ENCODE measurements at regions not wholly inside any gene's neighbourhood (a gene's known extent, or its start where the extent isn't known, plus 50 kb on each side); places are given as distances from the start of the nearest gene placed in this dataset.

DNA sequence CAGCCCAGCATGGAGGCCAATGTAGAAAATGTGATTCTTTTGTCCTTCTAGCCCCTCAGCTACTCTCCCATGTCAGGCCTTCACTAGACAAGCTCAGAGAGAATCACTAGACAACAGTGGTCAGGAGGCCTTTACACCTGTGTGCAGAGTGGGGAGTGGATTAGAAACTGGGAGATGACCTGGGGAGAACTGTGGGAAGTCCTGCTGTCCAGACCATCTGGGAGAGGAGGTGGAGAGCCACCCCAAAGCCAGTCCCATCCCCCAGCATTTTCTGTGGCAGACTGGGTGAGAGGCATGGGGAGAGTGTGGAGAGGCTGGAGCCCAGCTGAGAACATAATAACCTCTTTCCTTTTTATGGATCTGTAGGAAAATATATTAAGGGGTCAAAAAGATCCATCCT lies 452.0 kb upstream of the DMAC1 start:
- TF ChIP-seq, protein P1, sequence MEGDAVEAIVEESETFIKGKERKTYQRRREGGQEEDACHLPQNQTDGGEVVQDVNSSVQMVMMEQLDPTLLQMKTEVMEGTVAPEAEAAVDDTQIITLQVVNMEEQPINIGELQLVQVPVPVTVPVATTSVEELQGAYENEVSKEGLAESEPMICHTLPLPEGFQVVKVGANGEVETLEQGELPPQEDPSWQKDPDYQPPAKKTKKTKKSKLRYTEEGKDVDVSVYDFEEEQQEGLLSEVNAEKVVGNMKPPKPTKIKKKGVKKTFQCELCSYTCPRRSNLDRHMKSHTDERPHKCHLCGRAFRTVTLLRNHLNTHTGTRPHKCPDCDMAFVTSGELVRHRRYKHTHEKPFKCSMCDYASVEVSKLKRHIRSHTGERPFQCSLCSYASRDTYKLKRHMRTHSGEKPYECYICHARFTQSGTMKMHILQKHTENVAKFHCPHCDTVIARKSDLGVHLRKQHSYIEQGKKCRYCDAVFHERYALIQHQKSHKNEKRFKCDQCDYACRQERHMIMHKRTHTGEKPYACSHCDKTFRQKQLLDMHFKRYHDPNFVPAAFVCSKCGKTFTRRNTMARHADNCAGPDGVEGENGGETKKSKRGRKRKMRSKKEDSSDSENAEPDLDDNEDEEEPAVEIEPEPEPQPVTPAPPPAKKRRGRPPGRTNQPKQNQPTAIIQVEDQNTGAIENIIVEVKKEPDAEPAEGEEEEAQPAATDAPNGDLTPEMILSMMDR (IDR thresholded peaks at IDR 0.05; ENCODE audit: low read depth, low read length, missing control alignments) = no peak
- DNase-seq (ENCODE audit: low read depth) = no peak
- no peak overlapping the region for H3K4me3 ChIP-seq (ENCODE audit: low read depth, low read length)

DNA sequence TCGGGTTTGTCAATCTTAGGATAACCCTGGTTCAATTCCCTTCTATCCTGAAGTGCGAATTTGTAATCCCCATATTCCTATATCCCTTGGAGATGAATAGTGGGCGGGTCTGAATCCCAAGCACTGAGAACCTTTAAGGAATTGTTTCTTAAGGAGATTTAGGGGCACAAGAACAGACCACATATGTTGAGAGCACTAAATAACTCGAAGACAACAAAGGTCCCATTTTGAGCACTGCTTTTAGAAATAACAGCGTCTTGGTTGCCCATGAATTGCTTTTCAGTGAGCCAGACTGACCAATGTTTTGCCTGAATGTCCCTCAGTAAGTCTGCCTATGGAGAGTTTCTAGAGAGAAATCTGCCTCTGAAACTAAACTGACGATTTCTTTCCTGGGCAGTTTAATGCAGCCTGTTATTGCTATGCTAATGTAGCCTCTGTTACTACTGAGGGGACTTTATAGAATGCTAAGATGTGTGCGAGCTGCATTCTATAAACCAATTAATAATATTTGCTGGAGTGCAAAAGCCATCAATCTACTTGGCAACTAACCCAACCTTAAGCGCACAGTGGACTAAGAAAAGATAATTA lies 445.0 kb upstream of the DMAC1 start:
- H3K4me3 ChIP-seq (ENCODE audit: low read depth, low read length) = no peak overlapping the region
- TF ChIP-seq, protein P1 (IDR thresholded peaks at IDR 0.05; ENCODE audit: low read depth, low read length, missing control alignments) = no peak
- no peak for DNase-seq (ENCODE audit: low read depth)

DNA sequence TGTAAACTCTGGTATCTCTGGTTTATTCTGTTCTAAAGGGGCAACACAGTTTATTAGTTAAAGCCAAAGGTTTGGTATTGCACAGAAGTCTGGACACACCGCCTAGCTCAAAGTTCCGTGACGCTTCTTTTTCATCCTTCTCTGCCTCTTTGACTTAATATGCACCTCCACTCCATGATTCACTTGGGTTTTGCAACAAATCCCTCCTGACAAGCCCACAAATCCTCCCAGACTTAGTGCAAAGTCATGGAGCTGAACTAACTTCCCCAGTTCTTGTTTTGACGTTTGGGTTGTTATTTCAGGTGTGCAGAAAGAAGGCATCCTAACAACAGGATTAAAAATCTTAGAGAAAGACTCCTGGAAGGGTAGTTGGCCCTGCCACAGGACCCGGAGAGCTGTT lies 441.6 kb upstream of the DMAC1 start:
- no peak for DNase-seq (ENCODE audit: low read depth)
- TF ChIP-seq, protein P1 (IDR thresholded peaks at IDR 0.05; ENCODE audit: low read depth, low read length, missing control alignments) = no peak
- no peak overlapping the region for H3K4me3 ChIP-seq (ENCODE audit: low read depth, low read length)

DNA sequence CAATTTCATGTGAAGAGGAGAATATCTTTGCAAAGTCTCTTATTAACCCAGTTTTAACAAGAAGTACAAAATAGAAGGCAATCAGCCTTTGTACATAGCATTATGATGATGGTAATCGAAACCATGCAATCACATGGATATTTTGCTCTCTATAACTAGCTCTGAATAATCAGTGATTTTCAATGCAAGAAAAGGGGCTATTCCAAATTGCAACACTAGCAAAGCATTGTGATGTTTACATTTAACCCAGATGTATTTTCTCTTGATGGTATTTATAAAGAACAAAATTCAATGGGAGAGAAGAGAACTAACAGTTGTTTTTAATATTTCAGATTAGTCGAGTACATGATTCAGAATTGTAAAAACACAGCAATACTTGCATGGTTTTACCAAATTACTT lies 437.5 kb upstream of the DMAC1 start:
- TF ChIP-seq, protein P1 (IDR thresholded peaks at IDR 0.05; ENCODE audit: low read depth, low read length, missing control alignments) = no peak
- H3K4me3 ChIP-seq (ENCODE audit: low read depth, low read length) = no peak overlapping the region
- no peak for DNase-seq (ENCODE audit: low read depth)

DNA sequence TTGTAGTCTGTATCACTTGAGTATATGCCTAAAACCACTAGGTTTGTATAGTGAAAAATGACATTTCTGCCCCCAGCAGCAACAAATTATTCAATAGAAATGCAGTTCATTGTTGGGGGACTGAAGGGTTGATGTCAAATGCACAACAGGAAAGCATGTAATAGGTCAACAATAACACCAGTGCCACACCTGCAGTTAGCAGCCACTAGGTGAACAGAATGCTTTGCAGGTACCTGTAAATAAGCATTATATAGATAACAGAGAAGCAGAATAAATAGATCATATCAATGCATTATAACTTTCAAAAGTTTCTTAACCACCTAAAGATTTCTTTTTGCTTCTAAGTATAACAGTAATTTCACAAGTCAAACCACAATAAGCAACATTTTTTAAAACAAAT lies 435.9 kb upstream of the DMAC1 start:
- no peak overlapping the region for H3K4me3 ChIP-seq (ENCODE audit: low read depth, low read length)
- TF ChIP-seq, protein P1 (IDR thresholded peaks at IDR 0.05; ENCODE audit: low read depth, low read length, missing control alignments) = no peak
- DNase-seq (ENCODE audit: low read depth) = no peak

DNA sequence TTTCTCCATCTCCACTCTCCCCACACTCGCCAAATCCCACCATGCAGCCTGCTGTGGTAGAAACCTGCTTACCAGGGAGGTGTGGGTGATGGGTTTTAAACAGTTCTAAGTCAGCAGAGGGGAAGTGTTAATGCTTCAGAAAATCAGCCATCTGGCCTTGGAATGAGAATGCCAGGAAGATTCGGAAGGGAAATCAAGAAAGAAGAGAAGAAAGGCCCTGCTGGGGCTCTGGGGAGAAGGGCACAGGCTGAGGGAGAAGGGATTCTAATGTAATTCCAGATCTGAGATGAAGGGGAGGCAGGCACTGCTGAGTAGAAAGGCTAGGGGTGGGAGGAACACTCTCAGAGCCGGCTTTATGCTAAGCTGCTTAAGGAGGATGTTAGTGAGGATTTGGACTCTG lies 434.7 kb upstream of the DMAC1 start:
- DNase-seq (ENCODE audit: low read depth) = no peak
- TF ChIP-seq, protein P1 (IDR thresholded peaks at IDR 0.05; ENCODE audit: low read depth, low read length, missing control alignments) = no peak
- no peak overlapping the region for H3K4me3 ChIP-seq (ENCODE audit: low read depth, low read length)

DNA sequence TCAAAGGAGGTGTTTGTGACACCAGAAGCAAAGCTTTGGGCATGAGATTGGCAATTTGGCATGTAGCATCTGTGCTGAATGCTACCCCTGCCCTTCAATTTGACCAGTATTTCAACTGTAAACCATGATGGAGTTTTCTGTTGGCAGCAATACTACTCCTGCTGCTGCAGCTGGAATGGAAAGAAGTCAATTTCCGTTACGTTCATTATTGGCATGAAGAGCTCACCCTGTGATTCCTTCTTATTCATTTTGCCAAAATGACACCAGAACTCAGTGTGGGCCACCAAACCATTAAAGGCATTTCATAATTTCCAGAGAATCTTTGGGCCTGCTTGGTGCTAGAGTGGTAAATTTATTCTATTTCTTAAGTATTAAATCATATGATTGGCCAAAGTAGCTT lies 433.1 kb upstream of the DMAC1 start:
- H3K4me3 ChIP-seq (ENCODE audit: low read depth, low read length) = no peak overlapping the region
- TF ChIP-seq, protein P1 (IDR thresholded peaks at IDR 0.05; ENCODE audit: low read depth, low read length, missing control alignments) = no peak
- no peak for DNase-seq (ENCODE audit: low read depth)
